Gastrocnemius medialis (tissue), 4 donors: ENCODE measurements at regions not wholly inside any gene's neighbourhood (a gene's known extent, or its start where the extent isn't known, plus 50 kb on each side); places are given as distances from the start of the nearest gene placed in this dataset.
"Not testable (repeated sequence)": the region's sequence is repeated elsewhere in the genome, so short reads cannot be mapped to it uniquely, and the experiment has no call there.

Experiments
- POLR2A ChIP-seq, 2 donors: fragments of 450-650 bp; IDR thresholded peaks; one replicate each; pipeline ENCODE4 v1.6.1; 2017; ENCODE audit warnings: antibody characterized with exemption in 2 of 2, mild to moderate bottlenecking in 2 of 2, moderate library complexity in 2 of 2
- TF ChIP-seq, protein P1 (sequence below), 5 experiments: fragments of 450-650 bp in 3 of 5; fragments of 200-600 bp in 2 of 5; sonication (generic) in 2 of 5; IDR thresholded peaks in 4 of 5; conservative IDR thresholded peaks in 1 of 5; 1 replicate in 4 of 5; 2 replicates in 1 of 5; pipeline ENCODE4 v1.5.1; 2016 to 2019; ENCODE audit warnings: antibody characterized with exemption in 5 of 5, mild to moderate bottlenecking in 3 of 5, moderate library complexity in 3 of 5

DNA sequence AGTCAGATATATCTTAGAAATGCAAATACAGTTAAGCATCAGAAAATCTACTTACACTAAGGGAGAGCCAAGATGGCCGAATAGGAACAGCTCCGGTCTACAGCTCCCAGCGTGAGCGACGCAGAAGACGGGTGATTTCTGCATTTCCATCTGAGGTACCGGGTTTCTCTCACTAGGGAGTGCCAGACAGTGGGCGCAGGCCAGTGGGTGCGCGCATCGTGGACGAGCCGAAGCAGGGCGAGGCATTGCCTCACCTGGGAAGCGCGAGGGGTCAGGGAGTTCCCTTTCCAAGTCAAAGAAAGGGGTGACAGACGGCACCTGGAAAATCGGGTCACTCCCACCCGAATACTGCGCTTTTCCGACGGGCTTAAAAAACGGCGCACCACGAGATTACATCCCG, 524.8 kb upstream of the ADAMTS16 start:
- TF ChIP-seq, protein P1, sequence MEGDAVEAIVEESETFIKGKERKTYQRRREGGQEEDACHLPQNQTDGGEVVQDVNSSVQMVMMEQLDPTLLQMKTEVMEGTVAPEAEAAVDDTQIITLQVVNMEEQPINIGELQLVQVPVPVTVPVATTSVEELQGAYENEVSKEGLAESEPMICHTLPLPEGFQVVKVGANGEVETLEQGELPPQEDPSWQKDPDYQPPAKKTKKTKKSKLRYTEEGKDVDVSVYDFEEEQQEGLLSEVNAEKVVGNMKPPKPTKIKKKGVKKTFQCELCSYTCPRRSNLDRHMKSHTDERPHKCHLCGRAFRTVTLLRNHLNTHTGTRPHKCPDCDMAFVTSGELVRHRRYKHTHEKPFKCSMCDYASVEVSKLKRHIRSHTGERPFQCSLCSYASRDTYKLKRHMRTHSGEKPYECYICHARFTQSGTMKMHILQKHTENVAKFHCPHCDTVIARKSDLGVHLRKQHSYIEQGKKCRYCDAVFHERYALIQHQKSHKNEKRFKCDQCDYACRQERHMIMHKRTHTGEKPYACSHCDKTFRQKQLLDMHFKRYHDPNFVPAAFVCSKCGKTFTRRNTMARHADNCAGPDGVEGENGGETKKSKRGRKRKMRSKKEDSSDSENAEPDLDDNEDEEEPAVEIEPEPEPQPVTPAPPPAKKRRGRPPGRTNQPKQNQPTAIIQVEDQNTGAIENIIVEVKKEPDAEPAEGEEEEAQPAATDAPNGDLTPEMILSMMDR (IDR thresholded peaks at IDR 0.05 in 4 of 5, conservative IDR thresholded peaks at IDR 0.05 in 1 of 5) = not testable (repeated sequence)
- TF ChIP-seq POLR2A (IDR thresholded peaks at IDR 0.05) = not testable (repeated sequence)
